GM19452 (cell line): ENCODE measurements at regions not wholly inside any gene's neighbourhood (a gene's known extent, or its start where the extent isn't known, plus 50 kb on each side); places are given as distances from the start of the nearest gene placed in this dataset.

Experiments
- ATAC-seq: cut with Tn5 transposase; IDR thresholded peaks from one replicate; pipeline ENCODE4 v1.9.1; 2021; ENCODE audit not compliant: unreplicated experiment

DNA sequence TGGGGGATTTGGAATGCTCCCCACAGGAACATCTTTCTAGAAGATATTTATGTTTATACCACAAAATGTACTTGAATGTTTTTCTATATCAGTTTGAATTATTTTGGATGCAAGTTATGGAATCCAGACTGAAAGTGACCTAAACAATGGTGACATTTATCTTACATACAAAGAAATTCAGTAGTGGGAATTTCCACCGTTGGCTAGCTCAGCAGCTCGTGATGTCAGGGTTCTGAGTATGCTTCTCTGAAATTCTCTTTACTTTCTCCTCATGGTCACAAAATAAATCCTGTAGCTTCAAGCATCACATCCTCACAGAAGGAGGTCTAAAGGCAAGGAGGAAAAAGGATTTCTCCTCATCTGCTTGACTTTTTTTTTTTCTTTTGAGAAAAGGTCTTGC, 105.3 kb downstream of the AKAIN1 start:
- no peak for ATAC-seq

DNA sequence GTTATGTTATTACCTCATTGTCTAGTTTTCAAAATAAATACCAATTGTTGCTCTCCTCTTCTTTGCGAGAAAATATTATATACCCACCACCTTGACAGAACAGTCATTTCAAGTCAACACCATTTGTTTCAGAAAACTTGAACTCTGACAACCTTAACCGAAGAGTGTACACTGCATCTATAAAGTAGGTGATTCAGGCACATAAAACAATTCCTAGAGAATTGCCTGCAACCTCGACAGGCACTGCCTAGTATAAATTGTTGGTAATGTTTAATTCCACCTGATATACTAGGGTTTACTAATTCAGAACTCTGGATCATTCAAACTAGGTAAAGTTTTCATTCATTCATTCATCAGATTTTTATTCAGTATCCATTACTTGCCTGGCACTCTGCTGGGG, 121.8 kb downstream of the AKAIN1 start:
- ATAC-seq: no peak

DNA sequence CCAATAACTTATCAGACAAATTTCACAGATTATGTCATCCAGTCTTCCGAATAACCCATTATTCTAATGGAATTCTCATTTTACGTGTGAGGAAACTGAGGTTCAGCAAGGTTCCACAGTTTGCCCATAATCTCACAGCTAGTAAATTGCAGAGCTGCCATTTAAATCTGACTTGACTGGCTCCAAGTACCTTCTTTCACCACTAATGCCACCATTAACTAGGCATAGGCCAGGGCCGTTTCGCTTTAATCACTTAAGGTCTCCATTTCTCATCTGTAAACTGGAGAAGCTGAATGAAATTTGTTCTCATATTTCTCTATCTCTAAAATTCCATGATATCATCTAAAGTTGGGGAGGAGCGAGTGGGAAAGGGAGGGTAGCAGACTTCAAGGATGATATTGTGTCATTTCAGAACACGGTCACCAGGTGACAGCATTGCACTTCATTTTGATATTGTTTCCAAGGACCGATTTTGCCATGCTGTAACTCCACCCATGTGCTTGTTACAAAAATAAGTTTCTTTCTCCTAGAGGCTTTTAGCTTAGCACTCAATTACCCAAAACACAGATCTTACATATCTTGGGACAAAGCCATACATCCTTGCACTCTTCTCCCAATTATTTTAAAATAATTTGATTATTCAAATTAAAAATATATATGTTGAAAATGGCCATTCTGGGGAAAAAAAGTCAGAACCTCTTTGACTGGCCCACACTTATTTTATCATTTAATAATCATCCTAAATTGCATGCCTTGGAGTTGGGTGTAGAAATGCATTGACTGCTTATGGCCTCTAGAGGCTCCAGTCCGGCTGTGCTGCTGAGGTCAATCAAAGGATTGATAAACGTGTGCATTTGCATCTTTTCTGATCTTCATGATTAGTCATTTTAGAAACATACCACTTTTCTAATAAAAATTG, 123.8 kb downstream of the AKAIN1 start:
- ATAC-seq: peak; percentile 72

DNA sequence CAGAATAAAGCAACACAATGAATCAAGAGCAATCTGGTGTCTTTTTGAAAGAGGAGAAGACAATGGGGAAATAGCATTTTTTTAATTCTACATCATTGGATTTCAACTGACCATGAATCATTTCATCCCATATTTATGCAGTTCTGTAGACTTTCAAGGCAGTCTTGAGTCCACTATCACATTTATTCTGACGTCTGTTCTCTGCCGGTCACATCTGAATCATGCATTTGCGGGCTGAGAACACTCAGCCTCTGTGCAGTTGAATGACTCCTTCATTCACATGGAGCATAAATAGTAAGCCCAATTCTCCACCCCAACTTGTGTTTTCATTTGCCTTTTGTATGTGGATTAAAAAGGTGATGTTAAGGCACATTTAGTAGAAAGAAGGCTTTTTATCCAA, 128.2 kb downstream of the AKAIN1 start:
- no peak for ATAC-seq

DNA sequence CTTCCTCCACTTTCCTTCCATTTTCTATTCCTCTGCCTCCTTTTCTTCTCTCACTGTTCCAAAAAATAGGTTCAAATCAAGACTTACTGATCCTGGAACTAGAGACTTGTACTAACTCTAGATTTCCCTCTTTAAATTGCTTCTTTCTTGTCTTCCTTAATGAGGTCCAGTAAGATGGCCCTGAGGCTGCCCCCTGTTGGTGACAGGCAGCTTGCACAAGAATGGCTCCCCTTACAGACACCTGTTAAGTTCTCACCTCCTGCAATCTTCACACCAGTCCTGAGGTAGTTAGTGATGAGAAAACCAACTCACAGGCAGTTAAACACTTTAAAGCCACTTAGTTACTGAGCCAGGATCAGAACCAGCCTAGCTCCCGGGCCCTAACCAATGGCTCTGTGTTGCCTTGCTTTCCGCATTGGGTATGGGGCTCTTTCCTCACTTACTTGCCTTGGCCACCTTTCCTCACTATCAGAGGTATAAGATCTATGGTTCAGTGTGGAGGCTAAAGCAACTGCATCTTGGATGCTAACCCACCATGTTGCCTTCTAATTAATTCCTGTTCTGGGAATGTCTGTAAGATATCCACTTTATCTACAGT, 130.6 kb downstream of the AKAIN1 start:
- no peak for ATAC-seq

DNA sequence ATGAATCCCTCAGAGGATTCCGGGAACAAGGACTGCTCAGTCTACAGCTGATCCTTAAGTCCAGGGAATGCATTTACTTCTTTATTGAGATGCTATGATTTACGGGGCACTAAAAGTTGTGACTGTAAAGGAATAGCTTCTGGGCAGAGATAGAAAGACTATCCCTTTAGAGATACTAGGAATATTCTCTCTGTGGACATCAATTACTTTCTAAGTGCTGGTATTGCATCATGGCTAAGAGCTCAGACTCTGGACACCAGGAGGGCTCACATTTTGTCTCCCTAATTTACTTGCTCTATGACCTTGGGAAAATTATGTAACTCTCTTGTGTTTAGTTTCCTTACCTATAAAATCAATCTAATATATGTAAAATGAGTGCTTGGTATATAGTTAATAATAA, 131.4 kb downstream of the AKAIN1 start:
- no peak for ATAC-seq

DNA sequence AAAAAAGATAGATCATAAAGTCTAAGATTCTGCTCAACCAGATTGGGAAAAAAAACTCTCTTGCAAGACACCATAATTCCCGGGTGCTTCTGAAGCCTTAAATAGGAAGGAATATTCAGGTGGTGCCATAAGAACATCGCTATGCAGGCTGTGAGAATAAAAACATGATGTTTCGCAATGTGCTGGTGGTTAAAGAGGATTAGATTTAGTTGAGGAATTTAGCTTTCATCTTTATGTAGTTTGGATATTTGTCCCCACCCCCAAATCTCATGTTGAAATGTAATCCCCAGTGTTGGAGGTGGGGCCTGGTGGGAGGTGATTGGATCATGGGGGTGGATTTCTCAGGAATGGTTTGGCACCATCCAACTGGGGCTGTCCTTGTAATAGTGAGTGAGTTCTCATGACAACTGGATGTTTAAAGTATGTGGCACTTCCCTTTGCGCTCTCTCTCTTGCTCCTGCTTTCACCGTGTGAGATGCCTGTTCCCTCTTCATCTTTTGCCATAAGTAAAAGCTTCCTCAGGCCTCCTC, 132.2 kb downstream of the AKAIN1 start:
- no peak for ATAC-seq

DNA sequence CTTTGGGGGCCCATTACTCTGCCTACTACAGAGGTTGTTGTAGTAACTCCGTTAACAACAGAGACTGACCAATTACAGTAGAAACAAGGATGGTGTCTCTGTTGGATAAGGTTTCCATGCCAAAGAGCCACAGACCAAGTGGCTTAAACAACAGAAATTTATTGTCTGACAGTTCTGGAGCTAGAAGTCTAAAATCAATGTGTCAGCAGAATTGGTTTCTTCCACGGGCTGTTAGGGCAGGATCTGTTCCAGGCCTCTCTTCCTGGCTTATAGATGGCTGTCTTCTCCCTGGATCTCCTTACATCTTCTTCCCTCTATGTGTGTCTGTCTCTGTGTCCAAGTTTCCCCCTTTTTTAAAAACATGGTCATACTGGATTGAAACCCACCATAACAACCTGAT, 135.3 kb downstream of the AKAIN1 start:
- no peak for ATAC-seq

DNA sequence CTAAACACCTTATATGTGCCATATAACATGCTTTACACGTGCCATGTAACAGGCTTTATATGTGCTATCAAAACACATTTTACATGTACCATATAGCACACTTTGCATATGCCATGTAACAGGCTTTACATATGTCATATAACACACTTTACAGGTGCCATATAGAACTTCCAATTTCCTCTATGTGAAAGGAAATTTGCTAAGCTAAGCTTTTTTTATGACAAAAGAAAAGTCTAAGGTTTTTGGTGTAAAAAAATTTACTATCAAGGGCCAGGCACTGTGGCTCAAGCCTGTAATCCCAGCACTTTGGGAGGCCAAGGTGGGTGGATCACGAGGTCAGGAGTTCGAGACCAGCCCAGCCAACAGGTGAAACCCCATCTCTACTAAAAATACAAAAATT, 136.5 kb downstream of the AKAIN1 start:
- no peak for ATAC-seq

DNA sequence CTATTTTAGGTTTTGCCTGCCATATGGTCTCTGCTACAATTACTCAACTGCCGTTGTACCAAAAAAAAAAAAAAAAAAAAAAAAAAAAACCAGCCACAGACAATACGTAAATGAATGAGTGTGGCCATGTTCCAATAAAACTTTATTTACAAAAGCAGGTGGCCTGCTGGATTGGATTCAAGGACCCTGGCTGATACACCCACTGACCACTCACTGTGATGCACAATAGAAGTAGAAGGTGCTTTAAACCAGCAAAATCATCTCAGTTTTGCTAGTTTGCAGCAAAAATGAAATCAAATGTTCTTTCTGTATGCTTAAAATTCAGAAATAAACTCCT, 137.4 kb downstream of the AKAIN1 start:
- ATAC-seq: no peak

DNA sequence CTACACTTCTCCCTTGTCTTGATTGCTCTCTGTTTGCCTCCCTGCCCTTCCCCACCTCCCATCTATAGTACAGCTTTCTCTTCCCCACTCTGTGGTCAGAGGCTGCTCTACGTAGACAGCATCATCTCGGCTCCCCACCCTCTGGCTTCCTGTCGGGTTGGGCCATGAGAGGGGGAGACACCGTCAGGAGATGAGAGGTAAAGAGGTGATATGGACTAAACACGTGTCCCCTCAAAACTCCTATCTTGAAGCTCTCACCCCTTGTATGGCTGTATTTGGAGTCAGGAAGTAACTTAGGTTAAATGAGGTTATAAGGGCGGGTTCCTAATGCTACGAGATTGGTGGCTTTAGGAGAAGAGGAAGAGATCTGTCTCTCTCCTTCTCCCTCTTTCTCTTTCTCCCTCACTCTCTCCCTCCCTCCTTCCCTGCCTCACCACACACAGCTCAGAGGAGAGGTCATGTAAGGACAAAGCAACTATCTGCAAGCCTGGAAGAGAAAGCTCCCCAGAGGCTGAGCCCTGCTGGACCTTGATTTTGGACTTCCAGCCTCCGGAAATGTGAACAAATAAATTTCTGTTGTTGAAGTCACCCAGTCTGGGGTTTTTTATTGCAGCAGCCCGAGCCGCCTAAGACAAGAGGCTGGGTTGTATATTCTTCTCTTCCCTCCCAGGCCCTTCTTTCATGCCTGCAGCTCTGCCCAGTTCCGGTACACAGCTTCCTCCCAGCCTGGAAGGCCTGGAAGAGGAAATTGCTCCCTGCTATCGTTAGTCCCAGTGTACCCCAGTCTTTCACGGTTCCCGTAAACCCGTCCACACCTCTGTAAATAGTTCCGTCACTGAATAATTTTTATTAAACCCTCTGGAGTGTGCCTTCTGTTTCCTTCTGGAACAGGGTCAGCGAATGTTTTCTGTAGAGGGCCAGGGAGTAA, 138.0 kb downstream of the AKAIN1 start:
- ATAC-seq: peak; percentile 54

DNA sequence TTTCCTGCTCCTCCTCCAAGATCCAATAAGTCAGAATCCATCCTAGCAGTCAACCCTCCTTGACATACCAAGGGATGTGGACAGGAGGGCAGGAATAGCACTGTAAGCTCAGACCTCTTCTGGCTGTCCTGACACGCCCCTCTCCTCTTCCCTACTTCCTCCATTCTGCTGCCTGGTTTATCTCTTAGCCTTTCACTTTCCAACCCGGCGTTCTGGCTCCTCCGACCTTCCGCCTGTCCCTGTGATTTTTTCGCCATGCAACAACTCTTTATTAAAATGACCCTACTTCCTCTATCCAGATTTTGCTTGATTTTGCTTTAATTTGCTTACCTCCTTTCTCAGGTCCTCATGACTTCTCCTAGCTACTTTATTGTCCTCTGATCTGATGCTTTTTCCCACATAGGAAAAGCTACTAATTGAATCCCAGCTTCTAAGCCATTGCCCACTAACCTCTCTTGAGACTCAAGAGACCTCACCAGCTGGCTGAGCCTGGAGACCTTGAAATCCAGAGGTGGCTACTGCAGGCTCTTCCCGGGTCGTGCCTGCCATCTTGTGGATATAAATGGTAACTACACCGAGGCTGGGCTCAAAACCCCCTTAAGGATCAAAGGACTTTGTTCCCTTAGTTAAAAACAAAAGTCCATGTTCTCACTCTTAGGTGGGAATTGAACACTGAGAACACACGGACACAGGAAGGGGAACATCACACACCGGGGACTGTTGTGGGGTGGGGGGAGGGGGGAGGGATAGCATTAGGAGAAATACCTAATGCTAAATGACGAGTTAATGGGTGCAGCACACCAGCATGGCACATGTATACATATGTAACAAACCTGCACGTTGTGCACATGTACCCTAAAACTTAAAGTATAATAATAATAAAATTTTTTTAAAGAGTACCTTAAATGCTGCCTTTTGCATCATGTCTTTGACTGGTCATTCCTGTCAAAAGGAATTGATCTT, 139.4 kb downstream of the AKAIN1 start:
- ATAC-seq: peak; percentile 77

DNA sequence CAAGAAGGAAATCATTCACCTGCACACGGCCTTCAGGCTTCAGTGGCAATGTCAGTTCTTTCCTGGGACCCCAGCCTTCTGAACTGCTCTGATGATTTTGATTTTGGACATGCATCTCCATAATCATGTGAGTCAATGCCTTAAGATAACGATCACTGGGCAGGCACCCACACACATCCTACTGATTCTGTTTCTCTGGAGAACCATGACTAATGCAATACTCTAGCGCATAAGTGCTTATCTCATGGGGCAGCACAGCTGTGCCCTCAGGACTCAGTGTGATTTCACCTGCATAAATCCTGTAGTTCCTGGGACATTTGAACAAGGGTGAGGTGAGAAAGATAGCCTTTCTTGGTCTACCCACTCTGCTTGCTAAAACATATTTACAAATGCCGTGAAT, 144.6 kb downstream of the AKAIN1 start:
- ATAC-seq: no peak

DNA sequence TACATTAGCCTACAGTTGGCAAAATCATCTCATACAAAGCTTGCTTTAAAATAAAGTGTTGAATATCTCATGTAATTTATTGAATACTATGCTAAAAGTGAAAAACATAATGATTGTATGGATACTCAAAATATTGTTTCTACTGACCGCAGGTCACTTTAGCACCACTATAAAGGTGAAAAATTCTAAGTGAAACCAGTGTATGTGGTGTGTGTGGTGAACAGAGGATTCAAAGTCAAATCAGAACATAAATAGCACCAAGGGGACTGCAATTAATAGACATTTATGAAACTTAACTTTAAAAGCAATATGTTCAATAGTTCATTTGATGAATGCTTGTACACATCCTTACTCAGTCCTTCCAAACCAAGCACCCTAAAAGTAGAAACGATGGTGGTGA, 145.8 kb downstream of the AKAIN1 start:
- ATAC-seq: no peak

DNA sequence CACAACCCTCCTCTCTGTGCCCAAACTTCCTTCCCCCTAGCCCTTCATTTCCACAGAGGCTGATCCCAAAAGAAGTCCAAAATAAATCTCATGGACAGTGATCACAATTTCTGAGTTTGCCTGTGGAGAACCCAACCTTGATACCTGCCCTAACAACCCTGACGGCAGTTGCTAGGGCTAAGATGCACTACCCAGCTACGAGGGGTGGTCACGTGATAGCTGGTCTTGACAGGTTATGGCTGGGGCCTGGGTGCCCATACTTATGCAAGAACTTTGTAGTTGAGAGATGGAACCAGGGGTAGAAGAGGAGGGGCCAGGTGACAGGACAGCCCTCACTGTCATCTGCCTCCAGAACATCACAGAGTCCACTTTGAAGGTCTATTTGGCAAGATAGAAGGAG, 147.9 kb downstream of the AKAIN1 start:
- ATAC-seq: no peak

DNA sequence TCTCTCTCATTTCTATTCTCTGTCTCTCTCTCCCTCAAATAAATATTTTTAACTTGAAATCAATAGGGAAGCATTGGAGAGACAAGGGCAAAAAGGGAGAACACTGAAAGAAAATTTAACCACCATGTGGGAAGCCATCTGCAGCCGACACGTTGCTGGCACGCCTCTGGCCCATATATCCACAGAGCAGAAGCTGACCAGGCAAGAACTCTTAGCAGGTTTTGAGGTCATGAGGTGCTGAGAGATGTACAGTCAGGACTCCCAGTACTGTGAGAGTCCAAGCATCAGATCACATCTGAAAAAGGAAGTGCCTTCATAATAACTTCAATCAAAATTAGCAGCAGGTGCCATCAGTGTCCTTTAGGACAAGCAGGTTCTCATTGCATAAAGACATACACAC, 156.6 kb downstream of the AKAIN1 start:
- ATAC-seq: no peak

DNA sequence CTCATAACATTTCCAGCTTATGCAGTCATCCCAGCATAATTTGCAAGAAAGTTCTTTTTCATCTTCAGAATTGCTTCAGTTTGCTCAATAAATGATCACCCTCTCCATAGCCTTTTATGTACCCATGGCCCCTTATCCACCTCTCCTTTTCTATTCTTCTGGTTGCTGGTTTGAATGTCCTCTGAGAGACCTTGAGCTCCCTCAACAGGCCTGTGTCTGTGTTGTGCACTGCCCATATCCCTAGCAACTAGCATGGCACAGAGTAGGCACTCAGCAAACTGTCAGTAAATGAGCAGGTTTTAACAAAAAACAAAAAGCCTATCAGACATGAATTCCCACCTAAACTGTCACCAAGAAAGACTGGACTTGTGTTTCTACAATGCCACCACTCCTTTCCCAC, 160.5 kb downstream of the AKAIN1 start:
- no peak for ATAC-seq

DNA sequence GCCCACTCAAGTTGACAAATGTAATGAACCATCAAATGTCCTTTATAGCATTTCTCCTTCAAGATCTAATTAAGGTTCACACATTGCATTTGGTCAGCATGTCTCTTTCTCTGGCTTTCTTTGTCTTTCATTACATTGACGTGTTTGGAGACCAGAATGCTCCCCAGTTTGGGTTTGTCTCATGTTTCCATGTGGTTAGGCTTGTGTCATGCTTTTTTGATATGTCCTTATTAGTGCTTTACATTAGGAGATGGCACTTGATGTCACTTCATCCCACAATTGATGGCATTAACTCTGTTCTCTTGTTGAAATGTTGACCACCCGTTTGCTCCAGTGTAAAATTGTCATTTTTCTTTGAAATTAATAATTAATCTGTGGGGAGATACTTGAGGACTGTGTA, 165.8 kb downstream of the AKAIN1 start:
- no peak for ATAC-seq

DNA sequence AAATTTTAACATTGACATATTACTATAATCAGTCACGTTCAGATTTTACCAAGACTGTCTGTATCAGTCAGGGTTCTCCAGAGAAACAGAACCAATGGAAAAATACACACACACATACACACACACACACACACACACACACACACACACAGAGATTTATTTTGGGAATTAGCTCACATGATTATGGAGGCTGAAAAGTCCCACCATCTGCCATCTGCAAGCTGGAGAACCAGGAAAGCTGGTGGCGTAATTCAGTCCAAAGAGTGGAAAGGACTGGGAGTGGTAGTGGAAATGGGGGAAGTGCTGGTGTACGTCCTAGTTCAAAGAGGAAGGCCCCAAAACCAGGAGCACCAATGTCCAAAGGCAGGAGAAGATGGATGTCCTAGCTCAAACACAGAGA, 166.4 kb downstream of the AKAIN1 start:
- ATAC-seq: no peak

DNA sequence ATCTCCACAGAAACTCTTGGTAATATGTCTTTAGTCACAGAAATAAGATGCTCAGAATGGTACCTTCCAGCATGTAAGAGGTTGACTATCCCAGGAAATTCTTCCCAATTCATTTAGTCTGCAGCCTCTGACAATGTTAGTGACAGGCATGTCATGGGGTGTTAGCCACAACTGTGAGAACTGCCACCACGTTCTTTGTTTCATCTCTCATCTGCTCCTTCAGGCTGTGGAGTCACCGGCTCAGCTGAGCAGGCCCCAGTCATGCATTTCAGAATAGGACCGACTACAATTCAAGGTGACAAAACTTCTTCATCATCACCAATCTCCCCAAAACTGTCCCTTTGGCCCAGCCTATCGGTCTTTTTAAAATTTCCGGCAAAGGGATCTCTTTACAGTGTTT, 167.5 kb downstream of the AKAIN1 start:
- no peak for ATAC-seq
